ENCODE measurements at regions not wholly inside any gene's neighbourhood (a gene's known extent, or its start where the extent isn't known, plus 50 kb on each side); places are given as distances from the start of the nearest gene placed in this dataset.

DNA sequence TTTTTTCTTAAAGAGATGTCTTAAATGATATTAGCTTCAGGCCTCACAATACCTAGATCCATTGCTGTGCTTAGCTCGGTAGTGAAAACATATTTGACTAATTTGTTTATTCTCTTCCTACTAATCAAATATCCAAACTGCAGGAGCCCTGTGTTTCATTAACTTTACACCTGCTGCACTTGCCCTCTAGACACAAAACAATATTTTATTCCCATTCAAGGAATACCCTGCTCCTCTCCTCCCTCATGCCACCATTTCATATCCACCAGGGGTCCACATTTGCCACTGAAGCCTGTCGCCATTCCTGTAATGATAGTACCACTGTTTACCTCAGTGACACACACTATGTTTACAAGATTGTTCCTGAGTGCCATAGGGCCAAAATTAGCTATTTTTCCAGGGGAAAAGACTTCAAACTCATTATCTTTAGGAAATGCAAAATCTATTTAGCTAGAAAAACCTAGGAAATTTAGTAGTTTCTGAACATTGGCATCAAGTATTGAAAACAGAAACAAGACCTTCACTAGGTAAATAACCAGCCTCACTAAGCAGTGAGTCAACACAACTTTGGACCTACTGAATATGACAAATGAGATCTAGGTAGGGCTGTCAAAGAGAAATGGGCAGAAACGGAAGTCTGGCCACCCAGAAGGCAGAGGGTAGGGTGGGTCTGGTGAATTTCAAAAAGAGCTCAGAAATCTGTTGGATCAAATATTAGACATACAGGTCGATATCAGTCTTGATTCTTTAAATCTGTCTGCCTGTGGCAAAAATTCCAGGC lies 134.6 kb upstream of the KCNK1 start:
- TF ChIP-seq EZH2 (optimal IDR thresholded peaks at IDR 0.05; ENCODE audit: low read depth, low read length) = no peak
- TF ChIP-seq CTCF (IDR thresholded peaks at IDR 0.05; ENCODE audit: low read length) = no peak
- no peak for TF ChIP-seq EZH2phosphoT487 (IDR thresholded peaks at IDR 0.05; ENCODE audit: low read length)

Measured in MM.1S (cell line).